Peyer's patch (tissue), 4 donors: ENCODE measurements at regions not wholly inside any gene's neighbourhood (a gene's known extent, or its start where the extent isn't known, plus 50 kb on each side); places are given as distances from the start of the nearest gene placed in this dataset.

Experiments used
- CTCF ChIP-seq, 6 experiments: fragments of 450-650 bp in 4 of 6; fragments of 200-600 bp in 2 of 6; sonication (generic) in 1 of 6; IDR thresholded peaks; one replicate each; pipeline ENCODE4 v1.5.1; 2017 to 2019; ENCODE audit warnings: antibody characterized with exemption in 6 of 6, mild to moderate bottlenecking in 3 of 6, moderate library complexity in 1 of 6
- POLR2A ChIP-seq, 2 donors: fragments of 450-650 bp; IDR thresholded peaks; one replicate each; pipeline ENCODE4 v1.5.1; 2017; ENCODE audit warnings: antibody characterized with exemption in 2 of 2, mild to moderate bottlenecking in 2 of 2, moderate library complexity in 2 of 2

GRCh38 chr11:27193434-27194225 lies 153.0 kb downstream of the BBOX1 start:
- TF ChIP-seq CTCF (IDR thresholded peaks at IDR 0.05) (no peak), POLR2A (IDR thresholded peaks at IDR 0.05) (no peak)
